Heart right ventricle (tissue), 16 donors: ENCODE measurements at regions not wholly inside any gene's neighbourhood (a gene's known extent, or its start where the extent isn't known, plus 50 kb on each side); places are given as distances from the start of the nearest gene placed in this dataset.

Source experiments
- ATAC-seq, 8 donors: fragments of 200-7000 bp; cut with Tn5 transposase; one replicate each; pipeline ENCODE4 v1.9.1; 2020; ENCODE audit warnings: mild to moderate bottlenecking in 8 of 8, moderate library complexity in 8 of 8, moderate number of reproducible peaks in 1 of 8
- DNase-seq, 2 donors: peaks; one replicate each; pipeline ENCODE4 v3.0.0-alpha.2; 2020
- H3K27ac ChIP-seq, 10 donors: fragments of 200-600 bp; sonication (generic) in 2 of 10; one replicate each; pipeline versions ENCODE4 v1.5.0 to v1.8.0; 2020 to 2022; ENCODE audit warnings: mild to moderate bottlenecking in 3 of 10
- H3K27me3 ChIP-seq, 7 donors: fragments of 200-600 bp; one replicate each; pipeline ENCODE4 v1.8.0; 2021 to 2022; ENCODE audit warnings: mild to moderate bottlenecking in 2 of 7
- H3K36me3 ChIP-seq, 9 donors: fragments of 200-600 bp; sonication (generic) in 1 of 9; one replicate each; pipeline versions ENCODE4 v1.5.0 to v1.8.0; 2020 to 2022; ENCODE audit warnings: mild to moderate bottlenecking in 2 of 9
- H3K4me1 ChIP-seq, 9 donors: fragments of 200-600 bp; sonication (generic) in 1 of 9; one replicate each; pipeline versions ENCODE4 v1.5.0 to v1.8.0; 2020 to 2022; ENCODE audit warnings: mild to moderate bottlenecking in 4 of 9
- H3K4me3 ChIP-seq, 10 donors: fragments of 200-600 bp; sonication (generic) in 2 of 10; one replicate each; pipeline versions ENCODE4 v1.5.0 to v1.8.0; 2020 to 2022; ENCODE audit warnings: mild to moderate bottlenecking in 7 of 10, moderate library complexity in 2 of 10
- H3K9me3 ChIP-seq, 11 donors: fragments of 200-600 bp in 10 of 11; sonication (generic) in 2 of 11; one replicate each; pipeline versions ENCODE4 v1.5.0 to v1.8.0; 2013 to 2022; ENCODE audit warnings: mild to moderate bottlenecking in 2 of 11, control low read depth in 1 of 11, moderate library complexity in 1 of 11
- WGBS, 2 donors: extraction: QIAGEN DNeasy Blood & Tissue Kit; methylation state at CpG; one replicate each; pipeline ENCODE4 v1.1.7; 2013; ENCODE audit warnings: inconsistent platforms in 1 of 2; 5-methylcytosine and 5-hydroxymethylcytosine counted together
- intact Hi-C, 10 donors: fragments of 100-400 bp; cut with DNase I; formaldehyde crosslinking; loops; one replicate each; pipeline versions ENCODE4 v1.11.1 to v1.14.2; 2022
- TF ChIP-seq, protein P1 (sequence below), 9 donors: fragments of 200-600 bp; sonication (generic) in 2 of 9; IDR thresholded peaks; one replicate each; pipeline versions ENCODE4 v1.5.0 to v1.8.0; 2021 to 2022; ENCODE audit warnings: antibody characterized with exemption in 9 of 9, mild to moderate bottlenecking in 5 of 9, moderate library complexity in 1 of 9
- donor health status: Arrhythmogenic right ventricular cardiomyopathy.
- donor health status: ischemic (EF 13 %, LVEDD 7.1; RV severe dilation, severe dysfunction).
- donor health status: healthy with polysubstance abuse.
- donor health status: DM: no; HTN: yes; CAD: no.
- donor health status: DM: no; HTN: no; CAD: no.
- donor health status: ischemic (EF 25% LVEDD 6.9; RV normal size, moderate dysfunction).
- donor health status: ischemic (EF 25% LVEDD 5.7; RV mildly dilated, moderate dysfunction).
- donor health status: healthy.
- donor health status: DM: yes; HTN: yes; CAD: no.
- donor health status: Ischemic cardiomyopathy.
- donor health status: ischemic (EF 35%, LVEDD 5.7; RV mildly dilated, moderate dysfunction).
- donor health status: nonischemic (EF 11% LVEDD 7.7; RV severe dilation, severe dysfunction).
- donor health status: DM: yes; HTN: yes; CAD: no.
- donor health status: PGD.
- donor health status: ischemic (EF 29% LVEDD 5.4; RV normal size, mild dysfunction).
- donor health status: nonischemic (EF 23%, LVEDD 6.1; RV moderate dilation, normal function).

DNA sequence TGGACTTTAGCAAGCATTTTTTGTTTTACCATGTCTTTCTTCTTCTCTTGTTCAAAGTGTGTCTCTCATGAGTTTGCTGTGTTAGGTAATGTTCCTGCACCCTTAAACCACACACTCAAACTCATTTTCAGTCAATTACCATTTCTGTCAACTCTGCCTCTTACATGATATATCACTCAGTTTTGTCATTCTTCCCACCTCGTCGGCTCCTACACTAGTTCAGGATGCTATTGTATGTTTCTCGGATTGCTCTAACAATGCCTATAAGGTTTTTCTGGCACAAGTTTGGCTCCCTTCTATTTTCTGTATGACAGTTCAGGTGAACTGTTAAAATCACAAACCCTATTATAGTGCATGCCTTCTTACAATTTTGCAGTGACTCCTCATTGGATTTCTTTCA, 260.8 kb upstream of the NAV3 start:
- Histone ChIP-seq H3K27ac (no peak overlapping the region), H3K9me3 (no peaks in the 10 kb centered on the region), H3K27me3 (no peaks in the 10 kb centered on the region), H3K36me3 (no peaks in the 10 kb centered on the region), H3K4me3 (no peak overlapping the region), H3K4me1 (no peaks in the 10 kb centered on the region)
- TF ChIP-seq, protein P1, sequence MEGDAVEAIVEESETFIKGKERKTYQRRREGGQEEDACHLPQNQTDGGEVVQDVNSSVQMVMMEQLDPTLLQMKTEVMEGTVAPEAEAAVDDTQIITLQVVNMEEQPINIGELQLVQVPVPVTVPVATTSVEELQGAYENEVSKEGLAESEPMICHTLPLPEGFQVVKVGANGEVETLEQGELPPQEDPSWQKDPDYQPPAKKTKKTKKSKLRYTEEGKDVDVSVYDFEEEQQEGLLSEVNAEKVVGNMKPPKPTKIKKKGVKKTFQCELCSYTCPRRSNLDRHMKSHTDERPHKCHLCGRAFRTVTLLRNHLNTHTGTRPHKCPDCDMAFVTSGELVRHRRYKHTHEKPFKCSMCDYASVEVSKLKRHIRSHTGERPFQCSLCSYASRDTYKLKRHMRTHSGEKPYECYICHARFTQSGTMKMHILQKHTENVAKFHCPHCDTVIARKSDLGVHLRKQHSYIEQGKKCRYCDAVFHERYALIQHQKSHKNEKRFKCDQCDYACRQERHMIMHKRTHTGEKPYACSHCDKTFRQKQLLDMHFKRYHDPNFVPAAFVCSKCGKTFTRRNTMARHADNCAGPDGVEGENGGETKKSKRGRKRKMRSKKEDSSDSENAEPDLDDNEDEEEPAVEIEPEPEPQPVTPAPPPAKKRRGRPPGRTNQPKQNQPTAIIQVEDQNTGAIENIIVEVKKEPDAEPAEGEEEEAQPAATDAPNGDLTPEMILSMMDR (IDR thresholded peaks at IDR 0.05) = no peak
- intact Hi-C loops = no loop called here
- no peak for ATAC-seq
- DNase-seq = no peak
- WGBS, 2 donors = 61 to 83% methylated on average over 3 of the region's 3 CpGs

DNA sequence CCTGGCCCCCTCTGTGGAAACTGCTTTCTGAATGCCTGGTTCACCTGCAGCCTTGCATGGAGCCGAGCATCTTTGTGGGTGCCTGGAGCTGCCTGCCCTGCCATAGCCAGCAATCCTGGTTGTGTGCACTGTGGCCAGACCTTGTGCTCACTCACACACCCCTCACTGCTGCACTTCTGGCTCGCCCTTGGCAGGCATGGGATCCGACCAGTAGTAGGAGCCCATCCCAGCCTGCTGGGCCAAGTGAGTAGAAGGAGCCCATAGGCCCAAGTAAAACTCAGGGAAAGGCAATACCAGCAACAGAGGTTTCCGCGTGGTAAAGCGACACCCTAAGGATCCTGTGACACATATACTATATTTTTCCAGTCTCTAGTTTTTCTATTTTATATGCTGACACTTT, 270.0 kb upstream of the NAV3 start:
- intact Hi-C loops = no loop called here
- ATAC-seq (no peak), DNase-seq (no peak)
- 83 to 84% methylated on average over 6 of the region's 6 CpGs for WGBS, 2 donors
- H3K36me3 ChIP-seq = no peaks in the 10 kb centered on the region
- no peak overlapping the region for H3K27ac ChIP-seq
- TF ChIP-seq, protein P1 (IDR thresholded peaks at IDR 0.05) = no peak
- no peak overlapping the region for H3K4me3 ChIP-seq
- H3K9me3 ChIP-seq = no peaks in the 10 kb centered on the region
- no peaks in the 10 kb centered on the region for H3K4me1 ChIP-seq
- no peaks in the 10 kb centered on the region for H3K27me3 ChIP-seq

DNA sequence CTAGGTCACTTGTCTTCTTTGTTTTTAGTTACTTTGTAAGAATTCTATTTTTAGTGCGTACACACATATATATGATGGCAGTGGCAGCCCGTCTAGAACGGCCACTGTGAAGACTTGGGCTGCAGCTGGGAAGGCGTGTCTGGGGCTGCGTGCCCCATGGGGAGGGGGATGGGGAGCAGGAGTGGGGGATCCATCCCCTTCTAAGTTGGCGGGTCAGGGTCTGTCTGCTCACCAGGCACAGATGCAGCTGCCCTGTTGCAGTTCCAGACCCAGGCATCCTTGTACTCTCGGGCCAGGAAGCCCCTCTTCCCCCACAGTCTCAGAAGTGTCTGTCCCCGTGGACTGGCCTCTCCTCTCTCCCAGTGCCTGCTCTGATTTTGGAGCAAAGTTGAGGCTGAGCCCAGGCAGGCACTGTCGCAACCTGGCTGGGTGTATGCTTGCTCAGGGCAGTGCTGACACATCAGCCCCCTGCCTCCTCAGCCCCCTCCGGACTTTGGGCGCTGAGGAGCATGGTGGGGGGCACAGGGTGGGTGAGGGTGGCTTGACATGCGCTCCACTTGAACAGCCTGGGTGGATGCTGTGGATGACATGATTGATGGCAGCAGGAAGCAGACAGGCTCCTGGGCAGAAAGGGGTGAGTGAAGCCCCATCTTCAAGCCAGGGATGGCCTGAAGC, 271.2 kb upstream of the NAV3 start:
- peak in 1 of 8 donors; percentile 64 for ATAC-seq
- no peak overlapping the region for H3K27ac ChIP-seq
- H3K9me3 ChIP-seq = no peaks in the 10 kb centered on the region
- no peak overlapping the region for H3K4me3 ChIP-seq
- no peaks in the 10 kb centered on the region for H3K36me3 ChIP-seq
- DNase-seq = no peak
- H3K27me3 ChIP-seq = no peaks in the 10 kb centered on the region
- intact Hi-C loops = no loop called here
- no peaks in the 10 kb centered on the region for H3K4me1 ChIP-seq
- 84 to 90% methylated on average over 12 of the region's 12 CpGs for WGBS, 2 donors
- TF ChIP-seq, protein P1 (IDR thresholded peaks at IDR 0.05) = no peak

DNA sequence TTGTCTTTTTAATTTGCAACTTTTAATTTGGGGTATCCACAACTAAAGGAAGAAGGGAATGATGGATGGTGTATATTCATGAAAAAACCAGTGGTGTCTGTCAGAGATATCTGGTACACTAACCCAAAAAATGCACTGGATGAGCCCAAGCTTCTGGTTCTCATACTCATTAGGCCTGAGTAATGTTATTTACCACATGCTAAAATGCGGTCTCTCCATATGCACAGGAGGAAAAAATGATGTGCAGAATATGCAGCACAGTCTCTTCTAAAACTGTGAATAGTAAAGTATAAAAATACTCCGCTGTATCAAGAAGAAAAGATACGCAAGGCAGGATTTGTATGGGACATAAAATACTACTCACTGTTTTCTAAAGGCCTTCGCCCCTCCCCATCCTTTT, 275.6 kb upstream of the NAV3 start:
- intact Hi-C loops = no loop called here
- Histone ChIP-seq H3K27me3 (no peaks in the 10 kb centered on the region), H3K4me1 (no peaks in the 10 kb centered on the region), H3K36me3 (no peaks in the 10 kb centered on the region), H3K9me3 (no peaks in the 10 kb centered on the region), H3K27ac (no peak overlapping the region), H3K4me3 (no peak overlapping the region)
- no peak for ATAC-seq
- TF ChIP-seq, protein P1 (IDR thresholded peaks at IDR 0.05) = no peak
- 67 to 74% methylated on average over 4 of the region's 4 CpGs for WGBS, 2 donors
- no peak for DNase-seq
